H1 (cell line): ENCODE measurements at regions not wholly inside any gene's neighbourhood (a gene's known extent, or its start where the extent isn't known, plus 50 kb on each side); places are given as distances from the start of the nearest gene placed in this dataset.

ENCODE experiments used
- CTCF ChIA-PET: fragments of 300-600 bp; sonication (Branson Sonifier 250); formaldehyde crosslinking; loops from one replicate; lab custom pipeline; 2021; ENCODE audit not compliant: partially characterized antibody; lab: Charles Lee
- POLR2A ChIA-PET: fragments of 300-600 bp; sonication (Branson Sonifier 250); formaldehyde crosslinking; loops from one replicate; lab custom pipeline; 2021; ENCODE audit warnings: inconsistent platforms; ENCODE audit not compliant: partially characterized antibody; lab: Charles Lee
- DNase-seq, 2 experiments: peaks; one replicate each; pipeline versions ENCODE4 v3.0.0 to v3.0.0-alpha.2; 2010 to 2022; ENCODE audit warnings: low spot score in 2 of 2, low read depth in 1 of 2, mixed read lengths in 1 of 2
- FAIRE-seq: peaks from 2 replicates; lab custom pipeline; 2011; peaks lifted over from hg19 to GRCh38; lab: Jason Lieb, UNC
- H2AFZ ChIP-seq: 2 replicates; pipeline ENCODE4 v1.8.1; 2012; ENCODE audit warnings: low read length, inconsistent platforms
- H2AK5ac ChIP-seq: 2 replicates; pipeline ENCODE4 v1.6.1; 2013; ENCODE audit warnings: low read depth, low read length
- H2BK120ac ChIP-seq: replicated peaks from 2 replicates; pipeline ENCODE3; 2013; ENCODE audit warnings: low read depth, low read length, inconsistent platforms
- H2BK12ac ChIP-seq: 2 replicates; pipeline ENCODE4 v1.6.1; 2013; ENCODE audit warnings: low read depth, low read length
- H2BK15ac ChIP-seq: 2 replicates; pipeline ENCODE4 v1.6.1; 2013; ENCODE audit warnings: low read length
- H2BK20ac ChIP-seq: 2 replicates; pipeline ENCODE4 v1.6.1; 2013; ENCODE audit warnings: low read length
- H2BK5ac ChIP-seq: 2 replicates; pipeline ENCODE4 v1.6.1; 2013; ENCODE audit warnings: low read depth, low read length
- H3K14ac ChIP-seq: 2 replicates; pipeline ENCODE4 v1.6.1; 2013; ENCODE audit warnings: inconsistent platforms; ENCODE audit not compliant: insufficient read length
- H3K18ac ChIP-seq: 2 replicates; pipeline ENCODE4 v1.6.1; 2013; ENCODE audit warnings: low read length; ENCODE audit errors: extremely low read depth
- H3K23ac ChIP-seq: 2 replicates; pipeline ENCODE4 v1.6.1; 2013; ENCODE audit warnings: inconsistent platforms; ENCODE audit not compliant: insufficient read length
- H3K23me2 ChIP-seq: 2 replicates; pipeline ENCODE4 v1.6.1; 2013; ENCODE audit warnings: low read depth, low read length
- H3K27ac ChIP-seq: 2 replicates; pipeline ENCODE4 v1.6.1; 2011; ENCODE audit warnings: low read depth, low read length, inconsistent platforms
- H3K27me3 ChIP-seq, 4 experiments: replicated peaks in 1 of 4; 1 replicate in 1 of 4; 2 replicates in 3 of 4; pipeline versions ENCODE4 v1.6.1 to v1.8.1; 2011 to 2013; ENCODE audit warnings: low read length in 3 of 4, mild to moderate bottlenecking in 3 of 4, inconsistent platforms in 2 of 4, mixed read lengths in 2 of 4, moderate library complexity in 1 of 4; ENCODE audit not compliant: control insufficient read depth in 3 of 4, insufficient read depth in 3 of 4; ENCODE audit errors: extremely low read depth in 1 of 4
- H3K36me3 ChIP-seq, 4 experiments: 2 replicates each; pipeline versions ENCODE4 v1.6.1 to v1.8.1; 2011 to 2013; ENCODE audit warnings: mild to moderate bottlenecking in 4 of 4, low read length in 3 of 4, moderate library complexity in 2 of 4, control low read depth in 1 of 4, inconsistent platforms in 1 of 4; ENCODE audit not compliant: insufficient read depth in 4 of 4, control insufficient read depth in 2 of 4
- H3K4ac ChIP-seq: replicated peaks from 2 replicates; pipeline ENCODE3; 2013; ENCODE audit warnings: low read length, low read depth, mixed read lengths, inconsistent platforms; ENCODE audit not compliant: insufficient read length
- H3K4me1 ChIP-seq, 4 experiments: replicated peaks in 1 of 4; 1 replicate in 1 of 4; 2 replicates in 3 of 4; pipeline versions ENCODE4 v1.6.1 to v1.8.1; 2011 to 2013; ENCODE audit warnings: low read length in 3 of 4, inconsistent platforms in 2 of 4, mixed read lengths in 1 of 4; ENCODE audit not compliant: insufficient read depth in 4 of 4, control insufficient read depth in 3 of 4
- H3K4me2 ChIP-seq, 2 experiments: 2 replicates each; pipeline versions ENCODE4 v1.6.1 to v1.8.1; 2011 to 2013; ENCODE audit warnings: low read depth in 2 of 2, low read length in 2 of 2, control low read depth in 1 of 2, inconsistent platforms in 1 of 2, mild to moderate bottlenecking in 1 of 2; ENCODE audit not compliant: insufficient read depth in 1 of 2
- H3K4me3 ChIP-seq, 4 experiments: fragments of 200-600, 300-600 bp in 1 of 4; sonication (generic), shearing (Covaris generic), sonication (Bioruptor Twin) in 1 of 4; 2 replicates each; pipeline versions ENCODE4 v1.5.1 to v1.8.1; 2011 to 2016; ENCODE audit warnings: low read length in 4 of 4, low read depth in 3 of 4, control low read depth in 2 of 4, inconsistent platforms in 2 of 4, mild to moderate bottlenecking in 2 of 4, mixed read lengths in 1 of 4, moderate library complexity in 1 of 4; ENCODE audit not compliant: insufficient read depth in 2 of 4; ENCODE audit errors: extremely low read depth in 1 of 4
- H3K56ac ChIP-seq: replicated peaks from 2 replicates; pipeline ENCODE3; 2013; ENCODE audit warnings: low read depth, mild to moderate bottlenecking, mixed read lengths, low read length, inconsistent platforms; ENCODE audit not compliant: insufficient read length
- H3K79me1 ChIP-seq: 2 replicates; pipeline ENCODE4 v1.6.1; 2013; ENCODE audit warnings: low read depth, low read length, control low read depth
- H3K79me2 ChIP-seq, 2 experiments: 2 replicates each; pipeline versions ENCODE4 v1.6.1 to v1.8.1; 2012 to 2013; ENCODE audit warnings: low read length in 2 of 2, mild to moderate bottlenecking in 2 of 2, inconsistent platforms in 1 of 2; ENCODE audit not compliant: insufficient read depth in 2 of 2, control insufficient read depth in 1 of 2
- H3K9ac ChIP-seq, 4 experiments: replicated peaks in 1 of 4; 1 replicate in 1 of 4; 2 replicates in 3 of 4; pipeline versions ENCODE4 v1.6.1 to v1.8.1; 2011 to 2013; ENCODE audit warnings: low read depth in 3 of 4, low read length in 3 of 4, control low read depth in 2 of 4, mild to moderate bottlenecking in 2 of 4, moderate library complexity in 2 of 4, inconsistent platforms in 1 of 4; ENCODE audit errors: extremely low read depth in 1 of 4
- H3K9me3 ChIP-seq, 2 experiments: 2 replicates each; pipeline versions ENCODE4 v1.6.1 to v1.8.1; 2012 to 2013; ENCODE audit warnings: mild to moderate bottlenecking in 2 of 2, moderate library complexity in 2 of 2, control low read depth in 1 of 2, inconsistent platforms in 1 of 2, low read depth in 1 of 2, low read length in 1 of 2, mixed read lengths in 1 of 2; ENCODE audit not compliant: insufficient read depth in 2 of 2
- H4K20me1 ChIP-seq, 2 experiments: replicated peaks in 1 of 2; 2 replicates each; pipeline versions ENCODE3 to v1.8.1; 2011 to 2013; ENCODE audit warnings: inconsistent platforms in 2 of 2, low read length in 2 of 2, mild to moderate bottlenecking in 1 of 2; ENCODE audit not compliant: insufficient read depth in 2 of 2, control insufficient read depth in 1 of 2
- H4K5ac ChIP-seq: 2 replicates; pipeline ENCODE4 v1.6.1; 2013; ENCODE audit warnings: low read length, low read depth, mixed read lengths, inconsistent platforms; ENCODE audit not compliant: insufficient read length
- H4K8ac ChIP-seq: 2 replicates; pipeline ENCODE4 v1.8.0; 2013; ENCODE audit warnings: mild to moderate bottlenecking, moderate library complexity, low read length, inconsistent platforms; ENCODE audit not compliant: insufficient read depth; ENCODE audit errors: extremely low read depth
- H4K91ac ChIP-seq: replicated peaks from 2 replicates; pipeline ENCODE3; 2013; ENCODE audit warnings: low read length, mixed read lengths, inconsistent platforms; ENCODE audit not compliant: insufficient read length
- HDAC6 ChIP-seq: IDR thresholded peaks from one replicate; pipeline ENCODE4 v1.7.1; 2012; ENCODE audit warnings: low read depth, mild to moderate bottlenecking, inconsistent platforms, low read length, moderate library complexity
- WGBS, 2 experiments: shearing (Covaris generic) in 1 of 2; methylation state at CpG; one replicate each; pipeline versions ENCODE4 v1.1.6 to v1.1.7; 2013 to 2015; ENCODE audit warnings: low lambda C conversion rate in 2 of 2, mixed read lengths in 2 of 2, inconsistent platforms in 1 of 2, low coverage in 1 of 2, missing lambda C conversion rate in 1 of 2; ENCODE audit not compliant: insufficient replicate concordance in 2 of 2, insufficient coverage in 1 of 2, insufficient read length in 1 of 2; ENCODE audit errors: extremely low coverage in 1 of 2, missing lambda C conversion rate in 1 of 2; 5-methylcytosine and 5-hydroxymethylcytosine counted together

DNA sequence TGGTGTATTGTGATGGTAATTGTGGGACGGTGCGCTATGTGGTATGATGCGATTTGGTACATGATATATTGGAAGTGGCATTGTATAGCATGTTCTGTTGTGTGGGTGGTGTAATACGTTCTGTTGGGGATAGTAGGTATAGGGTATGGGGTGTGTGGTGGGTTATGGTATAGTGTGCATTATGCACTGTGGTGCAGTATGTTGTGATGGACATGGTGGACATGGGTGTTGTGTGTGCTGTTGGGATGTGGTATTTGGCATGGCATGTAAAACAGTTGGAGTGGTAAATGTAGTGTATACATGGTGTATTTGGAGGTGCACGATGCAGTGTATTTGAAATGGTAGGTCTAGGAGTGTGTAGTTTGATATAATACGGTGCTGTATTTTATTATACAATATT is 170.6 kb upstream of the CNTNAP4 start:
- Histone ChIP-seq H2AK5ac (0 out of 2 replicates have a peak overlapping the region, but pooled peaks have one; percentile 57), H4K91ac (no peak overlapping the region), H3K27me3 (no peaks in the 10 kb centered on the region), H4K8ac (no peak overlapping the region), H3K14ac (no peak overlapping the region), H2BK15ac (no peak overlapping the region), H3K23ac (no peak overlapping the region), H4K5ac (no peak overlapping the region), H3K9me3 (0 out of 4 replicates have a peak, but pooled peaks cover 0 to 5% of the 10 kb centered on the region in 2 experiments), H3K56ac (no peak overlapping the region), H3K4me3 (no peak overlapping the region), H3K79me2 (no peaks in the 10 kb centered on the region), H3K4ac (no peak overlapping the region), H3K9ac (no peak overlapping the region), H2BK20ac (no peak overlapping the region), H2BK12ac (no peak overlapping the region), H3K18ac (no peak overlapping the region), H2AFZ (no peak overlapping the region), H3K36me3 (no peaks in the 10 kb centered on the region), H3K27ac (no peak overlapping the region), H3K23me2 (0 out of 2 replicates have a peak, but pooled peaks cover 3% of the 10 kb centered on the region), H2BK5ac (no peak overlapping the region), H3K4me1 (no peaks in the 10 kb centered on the region), H4K20me1 (no peaks in the 10 kb centered on the region), H2BK120ac (no peak overlapping the region), H3K4me2 (no peak overlapping the region), H3K79me1 (no peaks in the 10 kb centered on the region)
- no peak for TF ChIP-seq HDAC6
- ChIA-PET POLR2A (interaction anchor here (0.6 kb wide), 1 partner anchor 12 kb away, joined by 6 read pairs; no protein-coding TSS in a partner anchor), CTCF (no interaction called here)
- no peak for FAIRE-seq
- no peak for DNase-seq
- WGBS, 2 experiments: 86 to 100% methylated on average over 1 to 6 of the region's 6 CpGs
